Retinal pigment epithelial cell (primary cell): ENCODE measurements at regions not wholly inside any gene's neighbourhood (a gene's known extent, or its start where the extent isn't known, plus 50 kb on each side); places are given as distances from the start of the nearest gene placed in this dataset.

Source experiments
- DNase-seq: peaks from one replicate; pipeline ENCODE4 v3.0.0-alpha.2; 2010; ENCODE audit warnings: low read depth
- H3K4me3 ChIP-seq: 2 replicates; pipeline ENCODE4 v1.5.1; 2011; ENCODE audit warnings: mild to moderate bottlenecking, low read length, control low read depth, moderate library complexity
- TF ChIP-seq, protein P1 (sequence below): conservative IDR thresholded peaks from 2 replicates; pipeline ENCODE4 v1.5.1; 2011; ENCODE audit warnings: low read depth, low read length, control low read depth, inconsistent platforms

DNA sequence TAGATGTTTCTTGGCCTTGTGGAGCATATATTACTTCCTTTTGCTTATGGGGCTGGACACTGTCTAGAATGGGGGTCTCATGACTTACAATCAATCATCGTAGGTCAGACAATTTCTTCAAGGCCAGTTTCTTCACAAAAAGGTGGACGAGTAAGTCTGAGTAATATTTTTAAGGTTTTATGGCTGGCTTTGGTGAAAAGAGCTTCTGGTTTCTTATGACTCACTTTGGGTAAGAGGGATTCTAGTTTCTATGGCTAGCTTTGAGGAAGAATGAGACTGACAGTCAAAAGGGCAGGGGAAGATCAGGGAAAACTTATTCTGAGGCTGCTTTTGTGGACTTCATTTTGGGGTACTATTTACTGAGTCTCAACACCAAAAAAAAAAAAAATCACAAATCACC, 2067.2 kb upstream of the C9orf72 start:
- TF ChIP-seq, protein P1, sequence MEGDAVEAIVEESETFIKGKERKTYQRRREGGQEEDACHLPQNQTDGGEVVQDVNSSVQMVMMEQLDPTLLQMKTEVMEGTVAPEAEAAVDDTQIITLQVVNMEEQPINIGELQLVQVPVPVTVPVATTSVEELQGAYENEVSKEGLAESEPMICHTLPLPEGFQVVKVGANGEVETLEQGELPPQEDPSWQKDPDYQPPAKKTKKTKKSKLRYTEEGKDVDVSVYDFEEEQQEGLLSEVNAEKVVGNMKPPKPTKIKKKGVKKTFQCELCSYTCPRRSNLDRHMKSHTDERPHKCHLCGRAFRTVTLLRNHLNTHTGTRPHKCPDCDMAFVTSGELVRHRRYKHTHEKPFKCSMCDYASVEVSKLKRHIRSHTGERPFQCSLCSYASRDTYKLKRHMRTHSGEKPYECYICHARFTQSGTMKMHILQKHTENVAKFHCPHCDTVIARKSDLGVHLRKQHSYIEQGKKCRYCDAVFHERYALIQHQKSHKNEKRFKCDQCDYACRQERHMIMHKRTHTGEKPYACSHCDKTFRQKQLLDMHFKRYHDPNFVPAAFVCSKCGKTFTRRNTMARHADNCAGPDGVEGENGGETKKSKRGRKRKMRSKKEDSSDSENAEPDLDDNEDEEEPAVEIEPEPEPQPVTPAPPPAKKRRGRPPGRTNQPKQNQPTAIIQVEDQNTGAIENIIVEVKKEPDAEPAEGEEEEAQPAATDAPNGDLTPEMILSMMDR: no peak
- H3K4me3 ChIP-seq: no peak overlapping the region
- DNase-seq: no peak

DNA sequence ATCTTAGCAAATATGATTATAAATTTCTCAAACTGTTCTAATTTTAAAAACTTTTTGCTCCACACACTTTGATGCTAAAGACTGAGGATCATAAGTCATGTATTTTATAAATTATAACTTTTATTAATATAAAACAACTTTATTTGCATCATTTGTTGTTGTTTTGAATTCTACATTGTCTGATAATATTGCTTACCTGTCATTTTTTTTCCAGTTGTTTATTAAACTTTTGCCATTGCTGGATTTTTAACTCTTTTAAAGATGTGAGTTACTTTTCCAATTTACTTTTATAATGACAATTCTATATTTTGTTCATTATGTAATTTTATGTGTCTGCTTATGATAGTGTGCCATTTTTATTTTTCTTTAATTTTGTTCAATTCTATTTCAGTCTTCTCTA, 2071.2 kb upstream of the C9orf72 start:
- TF ChIP-seq, protein P1: no peak
- DNase-seq: no peak
- H3K4me3 ChIP-seq: no peak overlapping the region

DNA sequence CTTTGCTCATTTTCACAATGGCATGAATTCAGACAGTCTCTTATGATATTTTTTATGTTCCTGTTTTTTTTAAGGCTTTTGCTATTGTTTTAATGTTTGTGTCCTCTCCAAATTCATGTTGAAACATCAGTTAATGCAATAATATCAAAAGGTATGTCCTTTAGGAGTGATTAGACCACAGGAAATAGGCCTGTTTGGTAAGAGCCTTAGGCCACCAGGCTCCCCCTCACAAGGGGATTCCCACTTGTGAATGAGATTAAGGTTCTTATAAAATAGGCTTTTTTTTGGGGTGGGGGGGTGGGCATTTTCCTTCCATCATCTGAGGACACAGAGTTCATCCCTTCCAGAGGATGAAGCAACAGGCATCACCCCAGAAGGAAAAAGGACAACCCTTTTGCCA, 2074.2 kb upstream of the C9orf72 start:
- DNase-seq: no peak
- TF ChIP-seq, protein P1: no peak
- H3K4me3 ChIP-seq: no peak overlapping the region

DNA sequence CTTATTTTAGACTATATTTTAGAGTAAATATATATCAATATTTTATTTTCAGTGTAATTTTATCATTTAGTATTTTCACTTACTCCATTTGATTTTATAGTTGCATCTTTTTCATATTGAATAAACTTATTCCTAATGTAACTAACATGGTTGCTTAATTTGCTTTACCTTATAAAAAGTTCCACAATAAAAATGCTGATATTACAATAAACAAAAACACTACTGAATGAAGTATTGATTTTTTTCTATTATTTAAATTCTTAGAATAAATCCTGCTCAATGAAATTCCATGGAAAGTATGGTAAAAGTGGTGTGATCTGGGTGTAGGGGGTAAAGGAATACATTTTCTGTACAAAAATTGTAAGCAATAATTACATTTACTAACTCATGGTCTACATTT, 2074.9 kb upstream of the C9orf72 start:
- no peak overlapping the region for H3K4me3 ChIP-seq
- TF ChIP-seq, protein P1: no peak
- DNase-seq: no peak

DNA sequence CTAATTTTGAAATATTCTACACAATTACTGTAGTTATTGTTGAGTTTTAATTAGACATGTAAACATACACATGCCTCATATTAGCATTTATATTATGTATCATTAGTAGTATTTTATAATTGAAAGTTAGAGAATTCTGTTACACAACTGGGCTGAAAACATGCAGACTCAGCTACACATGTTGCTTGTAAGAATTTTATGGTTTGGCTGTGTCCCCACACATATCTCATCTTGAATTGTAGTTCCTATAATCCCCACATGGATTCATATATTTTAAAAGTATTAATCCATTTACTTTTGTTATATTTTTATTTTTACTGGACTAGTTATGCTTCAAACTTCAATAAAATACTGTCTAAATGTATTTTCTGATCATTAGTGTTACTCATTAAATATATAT, 2075.3 kb upstream of the C9orf72 start:
- DNase-seq: no peak
- TF ChIP-seq, protein P1: no peak
- no peak overlapping the region for H3K4me3 ChIP-seq

DNA sequence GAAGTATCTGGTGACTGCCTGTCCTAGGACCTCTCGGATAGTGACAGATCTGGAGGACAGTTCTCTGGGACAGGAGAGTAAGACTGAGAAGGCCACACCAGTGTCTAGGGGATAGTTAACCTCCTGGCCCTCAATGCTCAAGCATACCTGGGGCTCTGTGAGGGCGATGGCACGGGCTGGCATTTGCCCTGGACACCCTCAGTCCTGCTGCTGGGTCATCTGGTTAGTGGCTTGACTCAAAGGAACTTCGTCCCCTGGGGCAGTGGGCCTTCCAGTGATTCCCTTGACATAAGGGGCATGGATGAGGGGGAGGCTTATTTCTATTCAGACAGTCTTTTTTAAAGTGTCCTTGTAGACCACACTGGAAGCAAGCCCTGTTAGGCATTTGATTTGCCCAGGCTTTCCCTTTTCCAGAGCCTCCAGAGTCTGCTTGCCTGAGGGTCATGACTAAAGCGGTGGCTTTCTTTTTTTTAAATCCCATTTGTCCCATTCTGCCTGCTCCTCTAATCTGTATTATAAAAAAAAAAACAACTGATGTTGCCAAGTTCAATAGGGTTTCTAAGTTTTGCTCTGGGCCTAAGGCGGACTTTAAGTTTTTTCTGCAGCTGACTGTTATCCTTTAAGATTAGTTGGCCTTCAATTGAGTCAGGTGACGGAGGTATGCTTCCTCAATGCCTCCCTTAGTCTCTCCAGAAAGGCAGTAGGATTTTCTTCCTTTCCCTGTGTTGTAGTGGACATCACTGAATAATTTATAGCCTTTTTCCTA, 2083.5 kb upstream of the C9orf72 start:
- DNase-seq: no peak
- H3K4me3 ChIP-seq: no peak overlapping the region
- TF ChIP-seq, protein P1: no peak

DNA sequence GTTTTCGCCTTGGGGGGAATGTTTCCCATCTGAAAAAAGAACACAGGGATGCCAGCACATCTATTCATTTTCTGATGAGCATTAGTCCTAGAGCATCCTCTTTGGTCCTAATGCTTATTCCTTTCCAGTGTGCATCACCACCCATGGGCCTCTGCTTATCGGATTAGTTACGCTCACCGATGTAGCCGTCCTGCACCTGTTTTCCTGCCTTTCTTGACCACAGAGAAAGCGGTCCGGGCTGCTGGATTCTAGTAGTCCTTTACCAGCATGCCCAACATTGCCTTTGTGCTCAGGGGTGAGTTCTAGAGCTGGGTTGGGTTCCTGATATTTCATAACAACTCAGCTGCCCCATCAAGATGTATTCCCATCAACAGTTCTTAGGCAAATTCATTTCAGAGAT, 2084.5 kb upstream of the C9orf72 start:
- H3K4me3 ChIP-seq: no peak overlapping the region
- TF ChIP-seq, protein P1: no peak
- DNase-seq: no peak
